ENCODE measurements at regions not wholly inside any gene's neighbourhood (a gene's known extent, or its start where the extent isn't known, plus 50 kb on each side); places are given as distances from the start of the nearest gene placed in this dataset.

GRCh38 chr16:9318764-9319163, 227.3 kb downstream of the HAPSTR1 start:
- no peak overlapping the region for H3K9ac ChIP-seq (replicated peaks; ENCODE audit: extremely low read depth, insufficient read depth, low read length)
- no peak overlapping the region for H3K27ac ChIP-seq (ENCODE audit: insufficient read depth, low read depth, low read length)
- H3K9me1 ChIP-seq (replicated peaks; ENCODE audit: control insufficient read depth, extremely low read depth, insufficient read depth, low read length) = no peaks in the 10 kb centered on the region
- H3K79me2 ChIP-seq (ENCODE audit: control insufficient read depth, insufficient read depth, low read length) = no peaks in the 10 kb centered on the region
- no peaks in the 10 kb centered on the region for H3K27me3 ChIP-seq (ENCODE audit: control insufficient read depth in 2 of 2, insufficient read depth in 2 of 2, low read length in 2 of 2)
- H3K4me3 ChIP-seq (replicated peaks in 1 of 3; ENCODE audit: insufficient read depth in 1 of 3, low read depth in 1 of 3, low read length in 3 of 3) = no peak overlapping the region
- dilution Hi-C loops (cut with MboI; ENCODE audit: extremely low pct_ligation_motif_present, low sequenced_read_pairs) (no loop called here), intact Hi-C loops (cut with micrococcal nuclease) (no loop called here)
- ChIA-PET CTCF (no interaction called here), POLR2A (no interaction called here)
- BruUV-seq (replicated peaks) = no TSS peak
- H4K20me1 ChIP-seq (replicated peaks; ENCODE audit: control insufficient read depth, extremely low read depth, insufficient read depth, low read length) = no peaks in the 10 kb centered on the region
- TF ChIP-seq POLR2A (IDR thresholded peaks at IDR 0.05; ENCODE audit: low read depth, low read length) = no peak
- TF ChIP-seq POLR2AphosphoS5 (IDR thresholded peaks at IDR 0.05; ENCODE audit: insufficient read depth, low read depth, low read length) = no peak
- no peak for TF ChIP-seq FOS (IDR thresholded peaks at IDR 0.05; ENCODE audit: borderline replicate concordance, insufficient read depth, low read length)
- no peak for TF ChIP-seq MAX (IDR thresholded peaks at IDR 0.05; ENCODE audit: insufficient read depth, insufficient read length)
- no peak for TF ChIP-seq MYC (IDR thresholded peaks at IDR 0.05; ENCODE audit: low read depth, low read length)
- DNase-seq (ENCODE audit: low read depth, low spot score) = no peak
- no peaks in the 10 kb centered on the region for H3K9me3 ChIP-seq (replicated peaks; ENCODE audit: control insufficient read depth, insufficient read depth, low read length)
- FAIRE-seq = no peak
- no peaks in the 10 kb centered on the region for H3K36me3 ChIP-seq (ENCODE audit: control insufficient read depth in 2 of 2, extremely low read depth in 1 of 2, insufficient read depth in 2 of 2, low read length in 2 of 2)
- H3K4me2 ChIP-seq (ENCODE audit: insufficient read depth, low read length) = no peak overlapping the region
- H2AFZ ChIP-seq (ENCODE audit: low read depth, low read length) = no peak overlapping the region
- no peaks in the 10 kb centered on the region for H3K4me1 ChIP-seq (ENCODE audit: control insufficient read depth, extremely low read depth, insufficient read depth, low read length)

- ChIA-PET POLR2A (no interaction called here), CTCF (no interaction called here)
- no peaks in the 10 kb centered on the region for H3K9me1 ChIP-seq (replicated peaks; ENCODE audit: control insufficient read depth, extremely low read depth, insufficient read depth, low read length)
- H3K9ac ChIP-seq (replicated peaks; ENCODE audit: extremely low read depth, insufficient read depth, low read length) = no peak overlapping the region
- TF ChIP-seq POLR2A (IDR thresholded peaks at IDR 0.05; ENCODE audit: low read depth, low read length) (no peak), MAX (IDR thresholded peaks at IDR 0.05; ENCODE audit: insufficient read depth, insufficient read length) (no peak)
- no peaks in the 10 kb centered on the region for H3K9me3 ChIP-seq (replicated peaks; ENCODE audit: control insufficient read depth, insufficient read depth, low read length)
- no peaks in the 10 kb centered on the region for H4K20me1 ChIP-seq (replicated peaks; ENCODE audit: control insufficient read depth, extremely low read depth, insufficient read depth, low read length)
- H3K79me2 ChIP-seq (ENCODE audit: control insufficient read depth, insufficient read depth, low read length) = no peaks in the 10 kb centered on the region
- H2AFZ ChIP-seq (ENCODE audit: low read depth, low read length) = no peak overlapping the region
- BruUV-seq (replicated peaks) = no TSS peak
- no peaks in the 10 kb centered on the region for H3K27me3 ChIP-seq (ENCODE audit: control insufficient read depth in 2 of 2, insufficient read depth in 2 of 2, low read length in 2 of 2)
- DNase-seq (ENCODE audit: low read depth, low spot score) (no peak), FAIRE-seq (no peak)
- H3K4me1 ChIP-seq (ENCODE audit: control insufficient read depth, extremely low read depth, insufficient read depth, low read length) = no peaks in the 10 kb centered on the region
- dilution Hi-C loops (cut with MboI; ENCODE audit: extremely low pct_ligation_motif_present, low sequenced_read_pairs) = no loop called here
- no peak overlapping the region for H3K4me2 ChIP-seq (ENCODE audit: insufficient read depth, low read length)
- H3K36me3 ChIP-seq (ENCODE audit: control insufficient read depth in 2 of 2, extremely low read depth in 1 of 2, insufficient read depth in 2 of 2, low read length in 2 of 2) = no peaks in the 10 kb centered on the region
- H3K27ac ChIP-seq (ENCODE audit: insufficient read depth, low read depth, low read length) = no peak overlapping the region
- intact Hi-C loops (cut with micrococcal nuclease) = no loop called here
- no peak overlapping the region for H3K4me3 ChIP-seq (replicated peaks in 1 of 3; ENCODE audit: insufficient read depth in 1 of 3, low read depth in 1 of 3, low read length in 3 of 3)
Observed at GRCh38 chr16:9322769-9323168, 231.3 kb downstream of the HAPSTR1 start.
